Tibial nerve (tissue), 4 donors: ENCODE measurements at regions not wholly inside any gene's neighbourhood (a gene's known extent, or its start where the extent isn't known, plus 50 kb on each side); places are given as distances from the start of the nearest gene placed in this dataset.

Source experiments
- EP300 ChIP-seq, 2 donors: sonication (generic); formaldehyde crosslinking; IDR thresholded peaks; one replicate each; pipeline ENCODE4 v1.6.1; 2017; ENCODE audit warnings: antibody characterized with exemption in 2 of 2, mild to moderate bottlenecking in 1 of 2
- POLR2A ChIP-seq, 2 donors: fragments of 450-650 bp; IDR thresholded peaks; one replicate each; pipeline ENCODE4 v1.6.1; 2017; ENCODE audit warnings: antibody characterized with exemption in 2 of 2, mild to moderate bottlenecking in 2 of 2, moderate library complexity in 2 of 2
- TF ChIP-seq, protein P1 (sequence below), 5 experiments: fragments of 200-600 bp in 3 of 5; fragments of 450-650 bp in 2 of 5; sonication (generic) in 3 of 5; IDR thresholded peaks; one replicate each; pipeline ENCODE4 v1.5.1; 2016 to 2019; ENCODE audit warnings: antibody characterized with exemption in 5 of 5, mild to moderate bottlenecking in 3 of 5, moderate library complexity in 2 of 5

DNA sequence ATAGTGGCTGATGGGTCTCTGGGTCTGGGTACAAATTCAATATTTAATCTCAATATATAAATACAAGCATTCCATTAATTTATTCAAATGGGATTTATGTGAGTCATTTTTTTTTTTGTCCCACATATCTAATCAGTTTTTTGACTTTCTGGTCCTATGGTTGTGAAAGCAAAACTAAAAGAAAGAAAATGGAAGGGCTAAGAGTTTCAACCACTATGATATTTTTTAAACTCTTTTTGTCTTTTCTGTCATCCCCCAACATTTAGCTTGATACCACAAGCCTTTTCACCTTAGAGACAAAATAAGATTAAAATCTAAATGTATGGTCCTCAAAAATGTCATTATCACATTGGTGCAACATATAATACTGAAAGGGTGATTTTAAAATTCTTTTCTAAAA is 602.7 kb upstream of the CHRM3 start:
- TF ChIP-seq, protein P1, sequence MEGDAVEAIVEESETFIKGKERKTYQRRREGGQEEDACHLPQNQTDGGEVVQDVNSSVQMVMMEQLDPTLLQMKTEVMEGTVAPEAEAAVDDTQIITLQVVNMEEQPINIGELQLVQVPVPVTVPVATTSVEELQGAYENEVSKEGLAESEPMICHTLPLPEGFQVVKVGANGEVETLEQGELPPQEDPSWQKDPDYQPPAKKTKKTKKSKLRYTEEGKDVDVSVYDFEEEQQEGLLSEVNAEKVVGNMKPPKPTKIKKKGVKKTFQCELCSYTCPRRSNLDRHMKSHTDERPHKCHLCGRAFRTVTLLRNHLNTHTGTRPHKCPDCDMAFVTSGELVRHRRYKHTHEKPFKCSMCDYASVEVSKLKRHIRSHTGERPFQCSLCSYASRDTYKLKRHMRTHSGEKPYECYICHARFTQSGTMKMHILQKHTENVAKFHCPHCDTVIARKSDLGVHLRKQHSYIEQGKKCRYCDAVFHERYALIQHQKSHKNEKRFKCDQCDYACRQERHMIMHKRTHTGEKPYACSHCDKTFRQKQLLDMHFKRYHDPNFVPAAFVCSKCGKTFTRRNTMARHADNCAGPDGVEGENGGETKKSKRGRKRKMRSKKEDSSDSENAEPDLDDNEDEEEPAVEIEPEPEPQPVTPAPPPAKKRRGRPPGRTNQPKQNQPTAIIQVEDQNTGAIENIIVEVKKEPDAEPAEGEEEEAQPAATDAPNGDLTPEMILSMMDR (IDR thresholded peaks at IDR 0.05) = no peak
- no peak for TF ChIP-seq POLR2A (IDR thresholded peaks at IDR 0.05)
- no peak for TF ChIP-seq EP300 (IDR thresholded peaks at IDR 0.05)
